Gastrocnemius medialis (tissue), 4 donors: ENCODE measurements at regions not wholly inside any gene's neighbourhood (a gene's known extent, or its start where the extent isn't known, plus 50 kb on each side); places are given as distances from the start of the nearest gene placed in this dataset.
"Not testable (repeated sequence)": the region's sequence is repeated elsewhere in the genome, so short reads cannot be mapped to it uniquely, and the experiment has no call there.

ENCODE experiments used
- ATAC-seq, 2 donors: fragments of 150-250 bp; one replicate each; pipeline ENCODE4 v1.9.1; 2016
- DNase-seq, 2 donors: peaks; one replicate each; pipeline ENCODE4 v3.0.0-alpha.2; 2019
- H3K27ac ChIP-seq, 4 donors: fragments of 200-600 bp; sonication (generic); 1 replicate in 1 of 4; 2 replicates in 3 of 4; pipeline ENCODE4 v1.5.1; 2016 to 2018; ENCODE audit warnings: mild to moderate bottlenecking in 2 of 4, moderate library complexity in 1 of 4
- H3K27me3 ChIP-seq, 3 donors: fragments of 200-600 bp; sonication (generic) in 2 of 3; 1 replicate in 1 of 3; 2 replicates in 2 of 3; pipeline versions ENCODE4 v1.5.1 to v1.6.0; 2016 to 2019; ENCODE audit warnings: mild to moderate bottlenecking in 1 of 3, moderate library complexity in 1 of 3
- H3K36me3 ChIP-seq, 2 donors: fragments of 200-600 bp; sonication (generic) in 1 of 2; one replicate each; pipeline ENCODE4 v1.5.1; 2017 to 2018
- H3K4me1 ChIP-seq, 2 donors: fragments of 200-600 bp; sonication (generic) in 1 of 2; one replicate each; pipeline ENCODE4 v1.5.1; 2016 to 2017; ENCODE audit warnings: mild to moderate bottlenecking in 2 of 2
- H3K4me3 ChIP-seq, 4 donors: fragments of 200-600 bp; sonication (generic) in 3 of 4; 1 replicate in 1 of 4; 2 replicates in 3 of 4; pipeline ENCODE4 v1.5.1; 2016 to 2019; ENCODE audit warnings: mild to moderate bottlenecking in 2 of 4
- H3K9me3 ChIP-seq, 3 donors: fragments of 200-600 bp; sonication (generic) in 2 of 3; 1 replicate in 1 of 3; 2 replicates in 2 of 3; pipeline ENCODE4 v1.5.1; 2016 to 2019
- POLR2A ChIP-seq, 2 donors: fragments of 450-650 bp; IDR thresholded peaks; one replicate each; pipeline ENCODE4 v1.6.1; 2017; ENCODE audit warnings: antibody characterized with exemption in 2 of 2, mild to moderate bottlenecking in 2 of 2, moderate library complexity in 2 of 2
- in situ Hi-C, 4 donors: fragments of 200-750 bp; cut with MboI; loops; one replicate each; pipeline versions ENCODE4 v1.15.0 to v1.8.0; 2017; ENCODE audit warnings: low sequenced_read_pairs in 4 of 4
- intact Hi-C: fragments of 100-400 bp; cut with DNase I; formaldehyde crosslinking; loops from one replicate; pipeline ENCODE4 v1.15.1; 2023; ENCODE audit warnings: low total_unique reads
- TF ChIP-seq, protein P1 (sequence below), 5 experiments: fragments of 450-650 bp in 3 of 5; fragments of 200-600 bp in 2 of 5; sonication (generic) in 2 of 5; IDR thresholded peaks in 4 of 5; conservative IDR thresholded peaks in 1 of 5; 1 replicate in 4 of 5; 2 replicates in 1 of 5; pipeline ENCODE4 v1.5.1; 2016 to 2019; ENCODE audit warnings: antibody characterized with exemption in 5 of 5, mild to moderate bottlenecking in 3 of 5, moderate library complexity in 3 of 5

DNA sequence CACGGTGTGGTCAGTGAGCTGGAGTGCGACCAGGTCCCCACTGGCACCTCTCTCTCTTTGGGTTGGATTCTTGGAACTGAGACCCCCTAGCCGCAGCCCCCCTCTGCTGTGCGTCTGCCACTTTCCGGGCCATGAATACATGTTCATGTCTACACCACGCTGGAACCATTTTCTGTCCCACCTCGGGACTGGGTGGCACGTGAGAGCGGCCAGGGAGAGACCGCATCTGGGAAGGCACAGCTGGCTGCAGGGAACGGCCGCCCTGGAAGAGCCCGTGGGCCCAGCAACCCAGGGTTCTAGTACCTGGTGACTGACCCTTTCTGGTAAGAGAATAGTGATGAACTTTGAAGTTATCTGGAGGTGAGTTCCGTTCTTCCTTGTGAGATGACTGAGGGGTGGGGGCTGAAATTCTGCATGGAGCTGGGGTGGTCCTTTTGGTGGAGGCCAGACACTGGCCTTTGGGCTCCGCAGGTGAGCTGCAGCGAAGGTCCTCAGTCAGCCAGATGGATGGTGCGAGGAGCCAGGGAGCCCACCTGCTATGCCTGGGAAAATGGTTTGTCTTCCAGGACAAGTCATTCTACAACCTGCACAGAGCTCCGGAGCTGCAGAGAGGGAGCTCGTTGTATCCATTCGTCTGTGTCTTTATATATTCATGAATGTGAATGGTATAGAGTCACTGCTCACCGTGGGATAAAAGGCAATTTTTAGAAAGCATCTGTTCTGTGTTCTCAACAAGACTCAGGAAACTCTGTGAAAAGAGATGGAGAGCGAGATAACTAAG is 223.5 kb downstream of the NDUFA10 start:
- Histone ChIP-seq H3K27ac (no peak overlapping the region), H3K27me3 (peaks cover 0 to 3% (median 2%) of the 10 kb centered on the region in 3 donors), H3K36me3 (no peaks in the 10 kb centered on the region), H3K4me1 (no peaks in the 10 kb centered on the region), H3K4me3 (no peak overlapping the region), H3K9me3 (no peaks in the 10 kb centered on the region)
- no peak for DNase-seq
- in situ Hi-C loops: no loop called here
- intact Hi-C loops: no loop called here
- no peak for ATAC-seq
- TF ChIP-seq, protein P1, sequence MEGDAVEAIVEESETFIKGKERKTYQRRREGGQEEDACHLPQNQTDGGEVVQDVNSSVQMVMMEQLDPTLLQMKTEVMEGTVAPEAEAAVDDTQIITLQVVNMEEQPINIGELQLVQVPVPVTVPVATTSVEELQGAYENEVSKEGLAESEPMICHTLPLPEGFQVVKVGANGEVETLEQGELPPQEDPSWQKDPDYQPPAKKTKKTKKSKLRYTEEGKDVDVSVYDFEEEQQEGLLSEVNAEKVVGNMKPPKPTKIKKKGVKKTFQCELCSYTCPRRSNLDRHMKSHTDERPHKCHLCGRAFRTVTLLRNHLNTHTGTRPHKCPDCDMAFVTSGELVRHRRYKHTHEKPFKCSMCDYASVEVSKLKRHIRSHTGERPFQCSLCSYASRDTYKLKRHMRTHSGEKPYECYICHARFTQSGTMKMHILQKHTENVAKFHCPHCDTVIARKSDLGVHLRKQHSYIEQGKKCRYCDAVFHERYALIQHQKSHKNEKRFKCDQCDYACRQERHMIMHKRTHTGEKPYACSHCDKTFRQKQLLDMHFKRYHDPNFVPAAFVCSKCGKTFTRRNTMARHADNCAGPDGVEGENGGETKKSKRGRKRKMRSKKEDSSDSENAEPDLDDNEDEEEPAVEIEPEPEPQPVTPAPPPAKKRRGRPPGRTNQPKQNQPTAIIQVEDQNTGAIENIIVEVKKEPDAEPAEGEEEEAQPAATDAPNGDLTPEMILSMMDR (IDR thresholded peaks at IDR 0.05 in 4 of 5, conservative IDR thresholded peaks at IDR 0.05 in 1 of 5): no peak
- TF ChIP-seq POLR2A (IDR thresholded peaks at IDR 0.05): no peak

DNA sequence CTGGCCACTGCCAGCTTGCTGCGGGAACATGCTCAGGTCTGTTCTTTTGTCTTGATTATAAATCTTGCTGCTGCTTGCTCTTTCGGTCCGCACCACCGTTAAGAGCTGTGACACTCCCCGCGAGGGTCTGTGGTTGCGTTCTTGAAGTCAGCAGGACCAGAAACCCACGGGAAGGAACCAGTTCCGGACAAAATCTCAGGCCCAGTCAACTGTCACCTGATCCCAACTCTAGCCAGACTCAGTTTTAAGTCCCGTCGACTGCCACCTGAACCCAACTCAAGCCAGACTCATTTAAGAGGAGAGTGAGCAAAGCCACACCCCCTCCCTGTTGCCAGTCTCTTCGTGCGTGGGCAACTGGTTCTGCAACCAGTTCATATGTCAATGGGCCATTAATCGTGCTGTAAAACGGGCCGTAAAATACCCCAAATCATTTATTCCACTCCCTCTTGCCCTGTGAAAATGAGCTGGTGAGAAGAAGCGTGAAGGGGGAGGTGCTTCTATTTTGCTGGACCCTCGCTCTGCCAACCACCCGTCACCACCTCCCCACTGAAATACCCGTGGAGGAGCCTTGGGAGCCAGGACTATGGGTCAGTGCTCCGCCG is 224.3 kb downstream of the NDUFA10 start:
- DNase-seq (no peak), ATAC-seq (no peak)
- no peaks in the 10 kb centered on the region for H3K36me3 ChIP-seq
- H3K27me3 ChIP-seq: peaks cover 0 to 3% (median 2%) of the 10 kb centered on the region in 3 donors
- no peaks in the 10 kb centered on the region for H3K9me3 ChIP-seq
- H3K27ac ChIP-seq: no peak overlapping the region
- no peak overlapping the region for H3K4me3 ChIP-seq
- intact Hi-C loops (no loop called here), in situ Hi-C loops (no loop called here)
- H3K4me1 ChIP-seq: no peaks in the 10 kb centered on the region
- TF ChIP-seq, protein P1 (IDR thresholded peaks at IDR 0.05 in 4 of 5, conservative IDR thresholded peaks at IDR 0.05 in 1 of 5): no peak
- TF ChIP-seq POLR2A (IDR thresholded peaks at IDR 0.05): no peak

DNA sequence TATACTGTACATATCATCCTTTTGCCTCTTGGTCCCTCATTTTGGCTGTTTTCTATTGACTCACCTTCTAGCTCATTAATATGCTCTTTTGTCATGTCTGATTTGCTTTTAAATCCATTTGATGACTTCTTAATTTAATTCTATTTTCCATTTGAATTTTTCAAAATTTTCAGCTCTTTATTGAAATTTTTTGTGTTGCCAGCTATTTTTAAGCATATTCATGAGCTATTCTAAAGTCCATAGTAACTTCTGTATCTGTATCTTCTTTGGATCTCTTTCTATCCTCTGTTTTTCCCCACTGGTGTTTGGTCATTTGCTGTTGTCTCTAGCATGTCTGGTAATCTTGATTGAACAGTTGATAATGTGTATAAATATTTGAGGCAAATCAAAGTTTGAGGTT is 227.8 kb downstream of the NDUFA10 start:
- ATAC-seq: no peak
- no peaks in the 10 kb centered on the region for H3K4me1 ChIP-seq
- H3K4me3 ChIP-seq: no peak overlapping the region
- H3K27me3 ChIP-seq: peaks cover 0 to 3% (median 0%) of the 10 kb centered on the region in 3 donors
- H3K9me3 ChIP-seq: no peaks in the 10 kb centered on the region
- no peaks in the 10 kb centered on the region for H3K36me3 ChIP-seq
- H3K27ac ChIP-seq: no peak overlapping the region
- no peak for TF ChIP-seq POLR2A (IDR thresholded peaks at IDR 0.05)
- TF ChIP-seq, protein P1 (IDR thresholded peaks at IDR 0.05 in 4 of 5, conservative IDR thresholded peaks at IDR 0.05 in 1 of 5): no peak
- in situ Hi-C loops: no loop called here
- intact Hi-C loops: no loop called here
- DNase-seq: no peak

DNA sequence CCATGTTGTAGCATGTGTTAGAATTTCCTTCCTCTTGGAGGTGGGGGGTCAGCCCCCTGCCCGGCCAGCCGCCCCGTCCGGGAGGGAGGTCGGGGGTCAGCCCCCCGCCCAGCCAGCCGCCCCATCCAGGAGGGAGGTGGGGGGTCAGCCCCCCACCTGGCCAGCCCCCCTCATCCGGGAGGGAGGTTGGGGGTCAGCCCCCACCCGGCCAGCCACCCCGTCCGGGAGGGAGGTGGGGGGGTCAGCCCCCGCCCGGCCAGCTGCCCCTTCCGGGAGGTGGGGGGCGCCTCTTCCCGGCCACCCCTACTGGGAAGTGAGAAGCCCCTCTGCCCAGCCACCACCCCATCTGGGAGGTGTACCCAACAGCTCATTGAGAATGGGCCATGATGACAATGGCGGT is 229.4 kb downstream of the NDUFA10 start:
- H3K4me1 ChIP-seq, ATAC-seq, intact Hi-C loops, DNase-seq, in situ Hi-C loops, H3K27me3 ChIP-seq, H3K9me3 ChIP-seq, H3K27ac ChIP-seq, H3K4me3 ChIP-seq, H3K36me3 ChIP-seq: not testable (repeated sequence)

DNA sequence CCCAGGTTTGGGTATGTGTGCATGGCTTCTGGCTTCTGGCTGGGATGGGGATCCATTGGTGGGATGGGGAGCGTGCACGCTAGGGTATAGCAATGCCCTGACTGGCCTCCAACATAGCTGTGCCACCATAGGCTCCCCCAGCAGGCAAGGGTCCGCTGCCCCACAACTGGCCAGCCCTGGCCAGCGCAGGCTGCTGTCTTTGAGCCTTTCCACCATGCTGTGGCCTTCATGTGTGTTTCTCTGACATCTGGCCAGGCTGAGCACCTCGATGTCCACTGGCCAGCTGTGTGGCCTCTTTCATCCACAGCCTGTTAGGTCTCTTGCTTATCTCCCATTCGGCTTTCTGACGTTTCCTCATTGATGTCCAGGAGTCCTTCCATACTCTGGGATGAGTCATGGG is 231.3 kb downstream of the NDUFA10 start:
- Histone ChIP-seq H3K4me3 (no peak overlapping the region), H3K36me3 (no peaks in the 10 kb centered on the region), H3K27ac (no peak overlapping the region), H3K27me3 (no peaks in the 10 kb centered on the region), H3K9me3 (no peaks in the 10 kb centered on the region), H3K4me1 (no peaks in the 10 kb centered on the region)
- TF ChIP-seq, protein P1 (IDR thresholded peaks at IDR 0.05 in 4 of 5, conservative IDR thresholded peaks at IDR 0.05 in 1 of 5): no peak
- TF ChIP-seq POLR2A (IDR thresholded peaks at IDR 0.05): no peak
- no peak for DNase-seq
- ATAC-seq: no peak
- intact Hi-C loops (no loop called here), in situ Hi-C loops (no loop called here)
